ENCODE measurements at regions not wholly inside any gene's neighbourhood (a gene's known extent, or its start where the extent isn't known, plus 50 kb on each side); places are given as distances from the start of the nearest gene placed in this dataset.

DNA sequence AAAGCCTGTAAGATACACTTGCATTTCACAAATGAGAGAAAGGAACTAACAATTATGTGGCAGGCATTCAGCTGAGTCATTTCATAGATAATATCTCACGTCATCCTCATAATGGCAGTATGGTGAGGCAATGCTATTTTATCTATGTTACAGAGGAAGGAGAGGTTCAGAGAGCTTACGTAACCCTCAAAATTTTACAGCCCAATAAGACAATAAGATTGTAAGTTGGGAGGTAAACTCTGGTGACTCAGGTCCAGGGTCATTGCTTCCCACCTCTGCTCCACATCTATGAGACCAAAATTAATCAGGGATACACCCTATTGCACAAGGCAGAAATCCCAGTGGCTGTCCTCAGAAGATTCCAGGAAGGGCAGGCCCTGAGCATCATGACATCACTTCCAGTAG lies 309.7 kb downstream of the NSG2 start:
- DNase-seq (ENCODE audit: low spot score), result peak; percentile 66
- H3K4me3 ChIP-seq, result no peak overlapping the region
- no peak overlapping the region for H3K4me2 ChIP-seq
- 42% methylated on average over 2 of the region's 2 CpGs for WGBS (ENCODE audit: low lambda C conversion rate, missing lambda C conversion rate)
- H3K27ac ChIP-seq, result peak overlapping the region; percentile 77
- TF ChIP-seq EZH2 (IDR thresholded peaks at IDR 0.05; ENCODE audit: borderline replicate concordance) (no peak), EZH2phosphoT487 (IDR thresholded peaks at IDR 0.05; ENCODE audit: low read depth, severe bottlenecking, unreplicated experiment) (no peak)
- TF ChIP-seq, protein P1, sequence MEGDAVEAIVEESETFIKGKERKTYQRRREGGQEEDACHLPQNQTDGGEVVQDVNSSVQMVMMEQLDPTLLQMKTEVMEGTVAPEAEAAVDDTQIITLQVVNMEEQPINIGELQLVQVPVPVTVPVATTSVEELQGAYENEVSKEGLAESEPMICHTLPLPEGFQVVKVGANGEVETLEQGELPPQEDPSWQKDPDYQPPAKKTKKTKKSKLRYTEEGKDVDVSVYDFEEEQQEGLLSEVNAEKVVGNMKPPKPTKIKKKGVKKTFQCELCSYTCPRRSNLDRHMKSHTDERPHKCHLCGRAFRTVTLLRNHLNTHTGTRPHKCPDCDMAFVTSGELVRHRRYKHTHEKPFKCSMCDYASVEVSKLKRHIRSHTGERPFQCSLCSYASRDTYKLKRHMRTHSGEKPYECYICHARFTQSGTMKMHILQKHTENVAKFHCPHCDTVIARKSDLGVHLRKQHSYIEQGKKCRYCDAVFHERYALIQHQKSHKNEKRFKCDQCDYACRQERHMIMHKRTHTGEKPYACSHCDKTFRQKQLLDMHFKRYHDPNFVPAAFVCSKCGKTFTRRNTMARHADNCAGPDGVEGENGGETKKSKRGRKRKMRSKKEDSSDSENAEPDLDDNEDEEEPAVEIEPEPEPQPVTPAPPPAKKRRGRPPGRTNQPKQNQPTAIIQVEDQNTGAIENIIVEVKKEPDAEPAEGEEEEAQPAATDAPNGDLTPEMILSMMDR (IDR thresholded peaks at IDR 0.05; ENCODE audit: poor library complexity), result no peak
- H3K4me1 ChIP-seq (ENCODE audit: insufficient read depth), result peaks cover 6% of the 10 kb centered on the region
- H2AFZ ChIP-seq, result no peak overlapping the region
- no peaks in the 10 kb centered on the region for H3K9me3 ChIP-seq (ENCODE audit: low read depth)
- no peaks in the 10 kb centered on the region for H4K20me1 ChIP-seq (ENCODE audit: insufficient read depth, poor library complexity, severe bottlenecking)
- H3K79me2 ChIP-seq, result no peaks in the 10 kb centered on the region
- H3K36me3 ChIP-seq (replicated peaks; ENCODE audit: insufficient read depth, low read depth), result no peaks in the 10 kb centered on the region
- H3K27me3 ChIP-seq, result no peaks in the 10 kb centered on the region
- H3K9me2 ChIP-seq (replicated peaks; ENCODE audit: insufficient read depth), result no peaks in the 10 kb centered on the region

DNA sequence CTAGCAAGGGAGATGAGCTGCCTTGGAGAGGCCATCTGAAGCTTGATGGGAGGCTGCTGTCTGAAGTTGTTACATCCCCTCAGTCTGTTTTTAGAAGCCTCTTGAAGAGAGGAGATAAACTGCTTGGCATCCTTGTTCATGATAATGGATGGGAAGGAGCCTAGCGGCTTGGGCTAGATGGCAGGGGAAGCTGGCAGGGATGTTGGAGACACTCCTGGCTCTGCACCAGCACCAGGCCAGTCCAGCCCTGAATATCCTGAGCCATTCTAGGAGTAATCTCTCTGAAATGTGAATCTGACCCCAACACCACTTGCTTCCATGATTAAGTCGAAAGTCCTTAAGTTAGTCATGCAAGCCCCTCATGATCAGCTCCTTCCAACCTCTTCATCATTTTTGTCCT lies 310.5 kb downstream of the NSG2 start:
- no peak overlapping the region for H2AFZ ChIP-seq
- H3K36me3 ChIP-seq (replicated peaks; ENCODE audit: insufficient read depth, low read depth), result no peaks in the 10 kb centered on the region
- DNase-seq (ENCODE audit: low spot score), result no peak
- TF ChIP-seq, protein P1 (IDR thresholded peaks at IDR 0.05; ENCODE audit: poor library complexity), result no peak
- no peak for TF ChIP-seq EZH2 (IDR thresholded peaks at IDR 0.05; ENCODE audit: borderline replicate concordance)
- no peak for TF ChIP-seq EZH2phosphoT487 (IDR thresholded peaks at IDR 0.05; ENCODE audit: low read depth, severe bottlenecking, unreplicated experiment)
- 100% methylated on average over 2 of the region's 2 CpGs for WGBS (ENCODE audit: low lambda C conversion rate, missing lambda C conversion rate)
- H3K27me3 ChIP-seq, result no peaks in the 10 kb centered on the region
- no peak overlapping the region for H3K4me3 ChIP-seq
- H3K9me3 ChIP-seq (ENCODE audit: low read depth), result no peaks in the 10 kb centered on the region
- no peaks in the 10 kb centered on the region for H3K79me2 ChIP-seq
- H3K9me2 ChIP-seq (replicated peaks; ENCODE audit: insufficient read depth), result no peaks in the 10 kb centered on the region
- H3K4me2 ChIP-seq, result no peak overlapping the region
- peaks cover 6% of the 10 kb centered on the region for H3K4me1 ChIP-seq (ENCODE audit: insufficient read depth)
- no peaks in the 10 kb centered on the region for H4K20me1 ChIP-seq (ENCODE audit: insufficient read depth, poor library complexity, severe bottlenecking)
- peak overlapping the region; percentile 77 for H3K27ac ChIP-seq

DNA sequence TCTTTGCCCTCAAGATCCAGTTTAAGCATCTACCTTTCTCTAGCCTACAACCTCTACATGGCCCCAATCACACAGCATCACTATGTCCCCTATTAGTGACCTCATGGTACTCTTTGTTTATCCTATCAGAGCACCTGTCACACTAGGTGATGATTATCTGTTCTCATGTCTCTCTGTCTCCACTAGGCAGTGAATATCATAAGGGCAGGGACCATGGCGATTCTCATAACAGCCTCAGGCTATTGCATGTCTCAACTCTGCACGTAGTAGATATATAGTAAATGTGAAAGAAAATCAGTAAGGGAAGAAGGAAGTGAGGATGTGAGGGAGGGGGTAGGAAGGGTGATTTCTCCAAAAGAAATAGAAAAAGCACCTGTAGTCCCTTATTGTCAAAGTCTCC lies 311.0 kb downstream of the NSG2 start:
- Histone ChIP-seq H3K9me3 (ENCODE audit: low read depth) (no peaks in the 10 kb centered on the region), H4K20me1 (ENCODE audit: insufficient read depth, poor library complexity, severe bottlenecking) (no peaks in the 10 kb centered on the region), H2AFZ (no peak overlapping the region), H3K79me2 (no peaks in the 10 kb centered on the region), H3K4me1 (ENCODE audit: insufficient read depth) (peaks cover 6% of the 10 kb centered on the region), H3K4me2 (no peak overlapping the region), H3K4me3 (no peak overlapping the region), H3K9me2 (replicated peaks; ENCODE audit: insufficient read depth) (no peaks in the 10 kb centered on the region), H3K27ac (no peak overlapping the region), H3K27me3 (no peaks in the 10 kb centered on the region), H3K36me3 (replicated peaks; ENCODE audit: insufficient read depth, low read depth) (no peaks in the 10 kb centered on the region)
- WGBS (ENCODE audit: low lambda C conversion rate, missing lambda C conversion rate), result 87% methylated on average over 2 of the region's 2 CpGs
- DNase-seq (ENCODE audit: low spot score), result no peak
- no peak for TF ChIP-seq EZH2phosphoT487 (IDR thresholded peaks at IDR 0.05; ENCODE audit: low read depth, severe bottlenecking, unreplicated experiment)
- TF ChIP-seq, protein P1 (IDR thresholded peaks at IDR 0.05; ENCODE audit: poor library complexity), result no peak
- TF ChIP-seq EZH2 (IDR thresholded peaks at IDR 0.05; ENCODE audit: borderline replicate concordance), result no peak

DNA sequence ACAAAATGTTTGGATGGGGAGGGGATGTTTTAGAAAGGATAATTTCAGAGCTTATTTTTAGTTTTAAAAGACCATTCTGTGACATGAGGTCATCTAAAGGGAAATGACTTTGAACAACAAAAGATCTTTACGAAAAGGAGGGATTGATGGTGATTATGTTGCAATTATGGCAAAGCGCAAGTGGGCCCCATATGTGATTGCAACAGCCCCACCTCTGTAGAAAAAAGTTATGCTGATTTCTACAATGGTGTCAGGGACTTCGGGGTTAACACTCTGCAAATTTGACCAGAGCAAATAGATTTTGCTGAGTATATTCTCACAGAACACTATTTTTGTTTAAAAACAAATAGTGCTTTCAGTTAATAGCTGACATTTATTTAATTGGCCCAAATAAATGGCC lies 312.8 kb downstream of the NSG2 start:
- peaks cover 6% of the 10 kb centered on the region for H3K9me3 ChIP-seq (ENCODE audit: low read depth)
- no peaks in the 10 kb centered on the region for H3K36me3 ChIP-seq (replicated peaks; ENCODE audit: insufficient read depth, low read depth)
- H3K4me2 ChIP-seq, result no peak overlapping the region
- H3K79me2 ChIP-seq, result no peaks in the 10 kb centered on the region
- DNase-seq (ENCODE audit: low spot score), result no peak
- WGBS (ENCODE audit: low lambda C conversion rate, missing lambda C conversion rate), result 46% methylated on average over 3 of the region's 3 CpGs
- H3K27me3 ChIP-seq, result no peaks in the 10 kb centered on the region
- no peaks in the 10 kb centered on the region for H4K20me1 ChIP-seq (ENCODE audit: insufficient read depth, poor library complexity, severe bottlenecking)
- no peak overlapping the region for H3K27ac ChIP-seq
- TF ChIP-seq EZH2phosphoT487 (IDR thresholded peaks at IDR 0.05; ENCODE audit: low read depth, severe bottlenecking, unreplicated experiment), result no peak
- no peak for TF ChIP-seq EZH2 (IDR thresholded peaks at IDR 0.05; ENCODE audit: borderline replicate concordance)
- TF ChIP-seq, protein P1 (IDR thresholded peaks at IDR 0.05; ENCODE audit: poor library complexity), result no peak
- H3K4me1 ChIP-seq (ENCODE audit: insufficient read depth), result peaks cover 6% of the 10 kb centered on the region
- H3K9me2 ChIP-seq (replicated peaks; ENCODE audit: insufficient read depth), result no peaks in the 10 kb centered on the region
- no peak overlapping the region for H2AFZ ChIP-seq
- H3K4me3 ChIP-seq, result no peak overlapping the region
